ENCODE measurements at regions not wholly inside any gene's neighbourhood (a gene's known extent, or its start where the extent isn't known, plus 50 kb on each side); places are given as distances from the start of the nearest gene placed in this dataset.

GRCh38 chr5:84589926-84590325 lies 205.2 kb upstream of the EDIL3 start:
- H3K4me3 ChIP-seq (ENCODE audit: low read depth, low read length) = no peak overlapping the region
- no peak for DNase-seq (ENCODE audit: low read depth)
- no peak for TF ChIP-seq CTCF (IDR thresholded peaks at IDR 0.05; ENCODE audit: low read depth, low read length)
- no peak for TF ChIP-seq MYC (IDR thresholded peaks at IDR 0.05; ENCODE audit: low read depth, low read length)
- no peak for TF ChIP-seq POLR2A (IDR thresholded peaks at IDR 0.05; ENCODE audit: extremely low read depth, insufficient read length)
- TF ChIP-seq MAX (IDR thresholded peaks at IDR 0.05; ENCODE audit: low read depth, low read length) = no peak

GRCh38 chr5:84585218-84585617 lies 200.5 kb upstream of the EDIL3 start:
- no peak for TF ChIP-seq POLR2A (IDR thresholded peaks at IDR 0.05; ENCODE audit: extremely low read depth, insufficient read length)
- TF ChIP-seq MAX (IDR thresholded peaks at IDR 0.05; ENCODE audit: low read depth, low read length) = no peak
- TF ChIP-seq CTCF (IDR thresholded peaks at IDR 0.05; ENCODE audit: low read depth, low read length) = no peak
- TF ChIP-seq MYC (IDR thresholded peaks at IDR 0.05; ENCODE audit: low read depth, low read length) = no peak
- H3K4me3 ChIP-seq (ENCODE audit: low read depth, low read length) = no peak overlapping the region
- no peak for DNase-seq (ENCODE audit: low read depth)

GRCh38 chr5:84578226-84578625 lies 193.5 kb upstream of the EDIL3 start:
- TF ChIP-seq CTCF (IDR thresholded peaks at IDR 0.05; ENCODE audit: low read depth, low read length) (no peak), MAX (IDR thresholded peaks at IDR 0.05; ENCODE audit: low read depth, low read length) (no peak), POLR2A (IDR thresholded peaks at IDR 0.05; ENCODE audit: extremely low read depth, insufficient read length) (no peak), MYC (IDR thresholded peaks at IDR 0.05; ENCODE audit: low read depth, low read length) (no peak)
- H3K4me3 ChIP-seq (ENCODE audit: low read depth, low read length) = no peak overlapping the region
- DNase-seq (ENCODE audit: low read depth) = no peak

GRCh38 chr5:84573017-84573712 lies 188.5 kb upstream of the EDIL3 start:
- no peak overlapping the region for H3K4me3 ChIP-seq (ENCODE audit: low read depth, low read length)
- no peak for DNase-seq (ENCODE audit: low read depth)
- TF ChIP-seq MYC (IDR thresholded peaks at IDR 0.05; ENCODE audit: low read depth, low read length) (no peak), MAX (IDR thresholded peaks at IDR 0.05; ENCODE audit: low read depth, low read length) (no peak), POLR2A (IDR thresholded peaks at IDR 0.05; ENCODE audit: extremely low read depth, insufficient read length) (no peak), CTCF (IDR thresholded peaks at IDR 0.05; ENCODE audit: low read depth, low read length) (no peak)

- no peak overlapping the region for H3K4me3 ChIP-seq (ENCODE audit: low read depth, low read length)
- DNase-seq (ENCODE audit: low read depth) = no peak
- TF ChIP-seq MYC (IDR thresholded peaks at IDR 0.05; ENCODE audit: low read depth, low read length) (no peak), MAX (IDR thresholded peaks at IDR 0.05; ENCODE audit: low read depth, low read length) (no peak), POLR2A (IDR thresholded peaks at IDR 0.05; ENCODE audit: extremely low read depth, insufficient read length) (no peak), CTCF (IDR thresholded peaks at IDR 0.05; ENCODE audit: low read depth, low read length) (no peak)
These were observed 184.6 kb upstream of the EDIL3 start for GRCh38 chr5:84569307-84569706.
